GM21576 (cell line): ENCODE measurements at regions not wholly inside any gene's neighbourhood (a gene's known extent, or its start where the extent isn't known, plus 50 kb on each side); places are given as distances from the start of the nearest gene placed in this dataset.
"Not testable (repeated sequence)": the region's sequence is repeated elsewhere in the genome, so short reads cannot be mapped to it uniquely, and the experiment has no call there.

Source experiments
- ATAC-seq: cut with Tn5 transposase; IDR thresholded peaks from one replicate; pipeline ENCODE4 v1.9.1; 2021; ENCODE audit warnings: mild to moderate bottlenecking, moderate library complexity; ENCODE audit not compliant: unreplicated experiment

DNA sequence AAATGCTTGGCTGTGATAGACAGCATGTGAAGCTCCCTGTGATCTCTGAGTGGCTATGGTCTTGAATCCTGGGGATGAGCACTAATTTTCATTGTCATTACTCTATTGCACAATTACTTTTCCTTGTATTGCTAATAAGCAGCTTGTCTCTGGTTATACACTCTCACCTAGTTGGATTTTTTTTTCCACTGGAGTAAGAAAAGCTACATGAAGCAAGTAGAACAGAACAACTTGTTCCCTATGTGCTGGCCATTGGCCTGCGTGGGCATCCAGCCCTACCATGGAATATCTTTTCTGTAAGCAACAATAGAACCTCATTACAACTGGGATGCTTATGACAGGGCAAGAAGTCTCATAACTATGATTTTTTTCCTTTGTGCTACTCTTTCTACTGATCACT lies 807.4 kb downstream of the TNS3 start:
- no peak for ATAC-seq

DNA sequence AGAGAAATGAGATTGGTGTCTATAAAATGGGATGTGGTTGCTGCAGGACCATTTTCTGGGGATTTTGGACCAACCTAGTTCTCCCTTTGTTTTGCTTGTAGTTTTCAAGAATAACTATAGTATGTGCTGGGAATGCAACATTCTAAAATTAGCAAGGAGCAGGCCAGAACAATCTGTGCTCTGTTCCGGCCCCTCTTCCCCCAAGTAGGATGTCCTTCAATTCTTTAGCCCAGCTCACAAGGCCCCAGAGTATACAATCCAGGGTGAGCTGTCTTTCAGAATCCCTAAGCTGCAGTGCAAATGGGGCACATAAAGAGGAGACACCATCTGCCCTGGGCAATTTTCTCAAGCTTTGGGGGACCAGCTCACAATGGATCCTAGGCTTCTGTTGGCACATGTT lies 809.1 kb downstream of the TNS3 start:
- no peak for ATAC-seq

DNA sequence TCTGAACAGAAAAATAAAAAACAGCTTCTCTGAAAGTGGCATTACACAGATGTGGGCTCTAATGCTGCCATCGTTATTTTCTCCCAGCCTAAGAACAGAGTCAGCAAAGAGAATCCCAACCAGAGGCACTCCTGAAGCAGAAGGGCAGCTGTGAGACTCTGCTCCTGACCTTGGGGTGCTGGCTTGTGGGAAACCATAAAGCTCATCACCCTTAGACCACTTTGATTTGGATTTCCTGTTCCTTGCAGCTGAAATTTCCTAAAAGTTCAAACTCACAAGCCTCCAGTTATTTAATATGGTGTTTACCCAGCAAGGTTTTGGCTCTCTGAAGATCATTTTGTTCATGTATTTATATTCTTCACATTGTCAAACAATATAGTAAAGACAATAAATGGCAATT lies 814.8 kb downstream of the TNS3 start:
- ATAC-seq: no peak

DNA sequence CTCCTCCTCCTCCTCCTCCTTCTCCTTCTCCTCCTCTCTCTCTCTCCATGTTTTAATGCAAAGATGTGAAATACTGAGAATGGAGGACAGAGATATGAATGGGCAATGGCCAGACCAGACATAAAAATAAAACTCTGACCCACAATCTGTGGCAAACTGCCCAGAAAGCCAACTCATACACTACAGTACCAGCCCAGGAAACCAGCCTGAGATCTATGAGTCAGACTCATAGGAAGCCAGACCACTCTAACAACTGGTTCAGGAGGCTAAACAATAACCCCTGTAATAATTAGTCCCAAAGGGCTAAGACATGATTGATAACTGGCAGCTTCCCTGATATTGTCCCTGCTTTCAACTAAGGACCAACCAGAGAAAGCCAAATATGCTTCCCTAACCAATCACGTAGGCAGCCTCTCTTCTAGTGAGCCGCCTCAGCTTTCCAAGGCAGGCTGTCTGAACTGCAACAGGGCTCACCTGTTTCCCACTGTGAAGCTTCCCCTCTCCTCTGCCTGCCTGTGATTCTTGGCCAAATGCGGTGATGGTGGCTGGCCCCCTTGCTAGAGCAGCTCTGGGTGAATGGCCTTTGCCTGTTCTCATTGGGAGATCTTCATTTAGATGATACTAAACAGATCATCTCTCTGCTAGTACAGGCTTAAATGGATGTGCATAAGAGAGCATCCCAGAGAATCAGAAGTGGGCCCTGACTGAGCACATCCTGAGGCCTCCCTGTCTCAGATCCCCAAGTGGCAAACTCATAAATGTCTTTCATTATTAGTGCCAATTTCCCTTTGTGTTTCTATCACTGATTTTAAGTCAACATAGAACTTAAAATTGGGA lies 817.6 kb downstream of the TNS3 start:
- no peak for ATAC-seq

DNA sequence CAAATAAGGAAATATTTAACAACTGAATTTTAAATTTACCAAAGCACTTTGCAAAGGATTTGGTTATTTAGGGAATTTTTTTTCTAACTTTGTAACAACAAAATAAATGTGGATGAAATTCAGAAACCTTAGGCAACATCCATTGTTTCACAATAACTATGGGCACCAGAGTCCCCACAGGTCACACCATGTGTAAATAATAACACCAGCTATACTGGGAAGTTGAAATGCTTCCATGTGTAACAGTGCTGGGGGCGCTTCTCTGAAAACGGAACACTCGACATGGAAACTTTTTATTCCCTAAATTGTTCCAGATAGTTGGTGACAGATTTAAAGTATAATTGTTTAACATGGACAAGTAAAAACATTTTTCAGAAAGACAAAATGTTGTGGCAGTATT lies 818.6 kb downstream of the TNS3 start:
- no peak for ATAC-seq

DNA sequence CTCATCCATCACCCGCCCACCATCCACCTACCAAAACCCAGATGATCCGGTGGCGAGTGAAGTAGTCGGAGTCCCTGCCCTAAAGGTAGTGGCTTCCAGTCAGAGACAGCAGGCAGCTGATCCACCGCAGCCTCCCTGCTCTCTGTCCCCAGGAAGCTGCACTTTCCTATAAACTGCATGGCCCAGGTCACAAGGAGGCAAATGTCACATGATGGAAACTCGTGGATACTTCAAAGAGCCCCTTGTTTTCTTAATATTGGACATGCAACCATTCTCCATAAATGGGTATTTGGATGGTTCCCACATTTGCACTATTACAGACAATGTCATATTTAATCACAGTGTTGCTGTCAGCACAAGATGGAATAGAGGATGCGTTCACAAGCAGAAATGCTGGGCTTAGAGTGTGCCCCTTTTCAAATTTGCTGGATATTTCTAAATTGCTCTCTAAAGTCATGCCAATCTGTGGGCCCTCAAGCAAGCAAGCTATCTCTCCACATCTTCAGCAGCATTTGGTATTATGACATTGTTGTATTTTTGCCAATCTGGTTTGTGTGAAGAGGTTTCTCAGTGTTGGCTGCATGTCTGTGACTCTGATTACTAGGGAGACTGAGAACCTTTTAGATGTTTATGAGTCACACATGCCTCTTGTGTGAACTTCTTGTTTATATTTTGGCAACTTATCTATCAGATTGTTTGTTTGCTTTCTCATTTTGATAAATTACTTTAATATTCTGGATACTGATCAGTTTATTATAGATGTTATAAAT lies 822.0 kb downstream of the TNS3 start:
- ATAC-seq: no peak

DNA sequence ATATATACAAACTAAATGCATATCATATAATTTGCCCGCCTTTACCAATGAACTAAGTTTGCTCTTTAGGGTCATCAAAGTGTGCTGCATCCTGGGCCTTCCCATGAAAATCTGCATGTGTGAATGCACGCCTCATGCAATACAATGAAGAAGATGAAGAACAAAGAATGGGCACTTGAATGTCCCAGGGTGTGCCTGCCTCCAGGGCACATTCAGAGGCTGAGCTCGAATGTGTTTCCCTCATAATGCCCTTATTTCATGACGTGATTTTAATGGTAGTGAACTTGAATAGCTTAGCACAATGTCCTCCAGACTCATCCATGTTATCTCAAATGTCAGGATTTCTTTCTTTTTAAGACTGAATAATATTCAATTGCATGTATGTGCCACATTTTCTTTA lies 824.9 kb downstream of the TNS3 start:
- ATAC-seq: no peak

DNA sequence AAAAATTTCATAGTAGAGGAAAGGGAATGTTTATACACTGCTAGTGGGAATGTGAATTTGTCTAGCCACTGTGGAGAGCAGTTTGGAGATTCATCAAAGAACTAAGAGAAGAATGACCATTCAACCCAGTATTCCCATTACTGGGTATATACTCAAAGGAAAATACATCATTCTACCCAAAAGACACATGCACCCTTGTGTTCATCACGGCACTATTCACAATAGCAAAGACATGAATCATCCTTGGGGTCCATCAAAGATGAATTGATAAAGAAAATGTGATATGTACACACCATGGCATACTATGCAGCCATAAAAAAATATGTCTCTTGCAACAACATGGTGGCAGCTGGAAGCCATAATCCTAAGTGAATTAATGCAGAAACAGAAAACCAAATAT lies 825.7 kb downstream of the TNS3 start:
- ATAC-seq: no peak

DNA sequence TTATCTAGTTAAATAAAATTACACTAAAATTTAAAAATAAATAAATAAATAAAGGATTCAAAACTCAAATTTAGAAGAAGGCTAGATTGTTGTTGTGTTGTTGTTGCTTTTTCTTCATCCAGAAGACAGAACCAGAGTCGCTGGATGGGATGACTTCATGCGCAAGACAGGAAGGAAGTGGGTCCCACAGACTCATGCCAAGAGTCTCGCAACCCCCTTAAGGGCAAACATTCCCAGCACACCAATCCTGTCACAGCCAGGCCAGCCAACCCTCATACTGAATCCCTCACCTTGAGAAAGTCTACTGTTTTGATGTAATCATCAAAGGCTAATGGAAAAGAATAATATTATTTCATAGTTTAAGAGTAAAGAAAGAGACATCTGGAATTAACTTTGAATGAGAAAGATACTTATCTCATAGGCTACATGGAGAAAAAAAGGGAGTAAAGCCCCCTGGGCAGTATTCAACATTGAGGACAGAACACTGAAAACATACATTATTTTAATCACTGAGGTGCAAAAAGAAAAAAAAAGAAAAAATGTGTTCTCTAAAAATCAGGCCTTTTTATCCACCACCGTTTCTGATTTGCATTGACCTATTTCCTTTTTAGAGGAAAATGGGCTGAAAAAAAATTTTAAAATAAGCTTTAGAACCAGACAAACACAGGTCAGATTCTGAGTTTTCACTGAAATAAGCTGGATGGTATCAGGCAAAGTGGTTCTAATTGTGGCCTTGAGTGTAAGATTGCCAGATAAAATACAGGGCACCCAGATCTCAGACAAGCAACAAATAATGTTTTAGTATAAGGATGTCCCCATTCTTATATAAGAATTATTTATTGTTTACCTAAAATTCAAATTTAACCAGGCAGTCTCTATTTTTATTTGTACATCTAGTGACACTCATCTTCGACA lies 826.5 kb downstream of the TNS3 start:
- no peak for ATAC-seq

DNA sequence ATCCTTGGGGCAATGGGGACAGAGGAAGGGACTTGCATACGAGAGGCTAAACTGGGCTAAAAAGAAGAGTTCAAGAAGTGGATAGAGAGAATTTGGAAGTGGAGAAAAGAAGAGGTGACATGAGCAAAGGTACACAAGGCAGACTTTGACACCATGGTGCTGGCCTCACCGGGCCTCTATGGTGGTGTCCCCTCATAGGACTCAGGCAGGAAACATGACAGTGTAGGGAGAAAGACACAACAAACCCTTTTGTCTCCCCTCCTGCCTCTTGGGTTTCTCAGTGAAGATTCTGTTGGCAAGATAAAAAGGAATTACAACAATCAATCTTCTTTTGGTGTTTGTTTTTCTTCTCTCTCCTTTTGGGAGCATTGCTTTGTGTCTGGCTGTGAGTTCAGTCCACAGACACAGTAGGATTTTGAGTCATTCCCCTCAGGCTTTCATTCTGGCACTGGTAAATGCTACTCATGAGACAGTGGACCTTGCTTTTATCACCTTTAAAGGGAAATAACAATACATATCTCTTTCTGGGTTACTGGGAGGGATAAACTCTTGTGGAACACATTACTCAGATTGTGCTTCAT lies 827.7 kb downstream of the TNS3 start:
- no peak for ATAC-seq

DNA sequence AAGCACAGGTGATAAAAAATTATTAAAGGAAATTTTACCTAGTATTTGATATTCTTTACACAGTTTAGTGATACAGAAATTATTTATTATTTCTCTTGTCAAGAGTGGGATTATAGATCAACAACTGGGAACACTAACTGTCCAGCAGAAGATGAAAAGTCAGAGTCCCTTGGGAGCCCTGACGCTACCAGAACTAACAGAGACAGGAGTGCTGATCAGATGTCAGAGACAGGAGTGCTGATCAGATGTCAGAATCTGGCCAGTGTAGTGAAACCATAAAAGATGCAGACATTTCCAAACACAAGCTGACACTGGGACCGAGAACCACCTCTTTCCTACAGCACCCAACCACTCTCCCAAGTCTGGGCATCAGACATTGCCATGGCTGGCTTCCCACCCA lies 828.2 kb downstream of the TNS3 start:
- ATAC-seq: no peak

DNA sequence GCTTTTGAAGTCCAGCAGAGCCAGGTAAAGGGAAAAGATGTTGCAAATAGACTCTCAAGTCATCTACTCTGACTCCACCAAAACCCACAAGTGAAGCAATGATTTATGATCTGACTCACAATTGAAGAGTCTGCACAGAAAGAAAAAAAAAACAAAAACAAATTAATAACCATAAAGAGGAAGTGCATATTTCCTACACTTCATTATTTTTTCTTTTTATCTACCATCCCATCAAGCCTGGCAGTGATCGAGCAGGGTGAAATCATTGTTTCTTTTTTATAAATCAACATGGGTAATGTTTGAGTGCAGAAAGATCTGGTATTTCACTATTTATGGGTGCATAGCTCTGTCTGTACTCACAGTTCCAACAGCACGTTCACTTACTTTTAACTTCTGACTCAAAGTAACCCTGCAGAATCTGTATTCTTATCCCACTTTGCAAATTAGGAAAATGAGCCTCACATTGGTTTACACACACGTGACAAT lies 829.0 kb downstream of the TNS3 start:
- ATAC-seq: no peak

DNA sequence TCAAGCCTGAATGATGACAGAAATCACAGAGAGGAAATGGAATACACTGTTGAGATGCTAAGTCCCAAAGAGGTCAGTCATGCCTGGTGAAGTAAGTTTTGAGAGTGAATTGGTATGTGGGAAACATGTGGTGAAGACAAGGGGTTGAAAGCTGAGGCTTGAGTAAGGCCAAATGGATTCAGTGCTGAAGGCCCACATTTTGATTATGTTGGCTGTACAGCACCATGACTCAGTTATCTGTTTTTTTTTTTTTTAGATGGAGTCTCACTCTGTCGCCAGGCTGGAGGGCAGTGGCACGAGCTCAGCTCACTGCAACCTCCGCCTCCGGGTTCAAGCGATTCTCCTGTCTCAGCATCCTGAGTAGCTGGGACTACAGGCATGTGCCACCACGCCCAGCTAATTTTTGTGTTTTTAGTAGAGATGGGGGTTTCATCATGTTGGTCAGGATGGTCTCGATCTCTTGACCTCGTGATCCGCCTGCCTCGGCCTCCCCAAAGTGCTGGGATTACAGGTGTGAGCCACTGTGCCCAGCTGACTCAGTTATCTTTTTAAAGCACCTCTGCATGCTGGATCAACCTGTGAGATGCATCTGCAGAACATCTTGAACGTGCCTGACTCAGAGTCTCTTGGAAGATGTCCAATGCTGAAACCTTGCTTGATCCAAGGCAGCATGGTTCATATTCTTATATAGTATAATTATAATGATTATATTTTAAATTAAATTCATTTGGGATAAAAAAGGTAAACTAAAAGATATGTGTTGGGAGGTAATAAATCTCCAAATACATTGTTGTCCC lies 829.8 kb downstream of the TNS3 start:
- ATAC-seq: not testable (repeated sequence)

DNA sequence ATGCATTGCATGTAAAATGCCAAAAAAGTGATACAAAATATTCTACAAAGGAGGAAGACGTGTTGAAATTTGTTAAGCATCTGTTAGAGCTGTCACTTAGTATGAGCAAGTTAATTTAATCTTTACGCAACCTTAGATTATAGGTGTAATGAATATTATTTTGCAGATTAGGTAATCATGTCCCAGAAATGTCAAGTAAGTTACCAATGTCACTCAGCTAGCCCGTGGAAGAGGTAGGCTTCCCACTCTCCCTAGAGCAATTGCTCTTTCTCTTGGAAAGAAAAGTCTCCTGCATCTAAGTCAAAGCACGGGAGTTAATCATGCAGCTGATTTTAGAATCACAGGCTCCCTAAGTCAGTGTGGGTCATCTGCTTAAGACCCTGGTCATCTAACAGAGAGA lies 830.4 kb upstream of the IGFBP3 start:
- no peak for ATAC-seq

DNA sequence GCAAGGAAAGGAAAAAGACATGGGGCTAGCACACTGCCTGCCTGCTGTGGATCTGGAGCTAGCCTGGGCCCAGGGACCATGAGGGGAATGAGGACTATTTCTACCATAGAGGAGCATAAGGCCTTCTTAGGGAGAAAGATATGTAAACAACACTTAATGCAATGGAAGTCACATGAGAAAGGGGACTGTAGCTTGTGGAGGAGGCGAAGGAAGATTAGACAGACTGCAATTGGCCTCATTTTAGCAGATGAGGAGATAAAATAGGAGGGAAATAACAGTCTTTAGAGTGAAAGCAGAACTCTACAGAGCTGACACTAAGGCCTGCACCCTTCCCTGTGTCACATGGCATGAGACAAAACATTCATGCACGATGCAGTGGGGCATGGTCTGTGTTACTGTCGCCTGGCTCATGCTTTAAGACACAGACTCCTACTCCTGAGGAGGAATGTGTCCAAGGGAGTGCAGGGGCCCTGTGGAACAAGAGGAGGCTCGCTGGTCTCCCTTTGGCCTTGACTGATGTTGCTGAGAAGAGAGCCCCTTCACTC lies 829.3 kb upstream of the IGFBP3 start:
- ATAC-seq: no peak

DNA sequence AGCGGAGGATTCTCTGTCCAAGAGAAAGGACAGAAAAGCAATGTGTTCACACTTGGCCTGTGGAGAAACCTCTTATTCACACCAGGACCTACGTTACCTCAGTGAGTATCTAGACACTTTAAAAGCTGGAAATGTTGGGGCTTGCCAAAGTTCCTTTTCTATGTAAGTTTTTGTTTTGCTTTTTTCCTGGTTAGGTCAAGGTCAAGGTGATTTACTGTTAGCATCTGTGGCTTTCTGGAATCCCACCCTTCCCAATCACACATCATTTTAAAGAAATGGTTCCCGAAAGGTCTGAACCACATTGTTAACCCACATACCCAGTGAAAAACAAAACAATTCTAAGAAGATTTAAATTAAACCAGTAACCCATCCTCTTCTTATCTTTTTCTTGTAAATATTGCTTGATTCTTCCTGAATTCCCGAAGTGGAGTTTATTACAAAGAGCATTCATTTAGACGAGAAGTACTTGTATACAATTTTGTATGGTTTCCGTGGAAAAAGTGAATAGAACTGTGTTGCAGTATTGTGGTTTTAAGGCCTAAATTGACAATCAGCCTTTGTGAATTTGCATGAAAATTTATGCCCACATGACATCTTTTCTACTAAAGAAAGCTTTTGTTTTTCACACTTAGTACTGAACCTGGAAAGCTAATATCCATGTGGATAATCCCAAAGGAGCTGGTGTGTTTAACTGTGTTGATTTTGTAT lies 827.0 kb upstream of the IGFBP3 start:
- ATAC-seq: no peak

DNA sequence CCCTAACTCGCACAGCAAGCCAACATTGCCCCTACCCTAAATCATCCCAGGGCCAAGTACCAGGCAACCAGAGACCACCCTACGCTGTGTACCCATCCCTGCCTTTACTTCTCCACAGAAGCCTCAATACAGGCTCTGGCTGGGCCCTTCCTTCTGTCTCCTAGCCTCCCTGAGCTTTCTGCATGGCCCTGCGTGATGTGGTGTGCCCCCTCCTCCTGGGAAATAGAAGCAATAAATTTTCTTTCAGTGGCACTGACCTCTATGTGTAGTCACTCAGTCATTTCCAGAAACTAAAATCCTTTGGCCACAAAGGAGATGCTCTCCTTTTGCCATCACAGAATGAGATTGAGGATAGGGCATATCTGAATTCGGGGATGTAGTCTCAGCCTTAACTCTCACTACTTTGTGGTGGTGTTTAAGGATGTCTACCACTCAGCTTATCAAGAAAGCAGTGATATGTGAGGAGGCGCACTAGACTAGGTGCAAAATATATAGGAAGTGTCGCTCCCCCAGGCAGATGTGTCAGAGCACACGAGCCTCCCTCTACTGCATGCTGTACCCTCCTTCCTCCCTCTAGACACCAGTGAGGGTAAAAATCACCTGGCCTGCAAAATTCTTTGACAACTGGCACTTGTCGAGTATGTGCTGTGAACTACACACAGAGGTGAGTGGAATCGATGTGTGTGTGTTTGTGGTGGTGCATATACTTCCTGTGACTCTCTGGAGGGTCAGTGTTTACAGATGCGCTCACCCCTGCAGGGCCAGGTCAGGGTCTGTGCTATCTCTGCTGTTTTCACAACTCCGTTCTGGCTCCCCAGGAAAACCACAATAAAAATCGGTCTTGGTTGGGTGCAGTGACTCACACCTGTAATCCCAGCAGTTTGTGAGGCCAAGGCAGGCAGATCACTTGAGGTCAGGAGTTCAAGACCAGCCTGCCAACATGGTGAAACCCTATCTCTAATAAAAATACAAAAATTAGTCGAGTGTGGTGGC lies 825.9 kb upstream of the IGFBP3 start:
- ATAC-seq: no peak

DNA sequence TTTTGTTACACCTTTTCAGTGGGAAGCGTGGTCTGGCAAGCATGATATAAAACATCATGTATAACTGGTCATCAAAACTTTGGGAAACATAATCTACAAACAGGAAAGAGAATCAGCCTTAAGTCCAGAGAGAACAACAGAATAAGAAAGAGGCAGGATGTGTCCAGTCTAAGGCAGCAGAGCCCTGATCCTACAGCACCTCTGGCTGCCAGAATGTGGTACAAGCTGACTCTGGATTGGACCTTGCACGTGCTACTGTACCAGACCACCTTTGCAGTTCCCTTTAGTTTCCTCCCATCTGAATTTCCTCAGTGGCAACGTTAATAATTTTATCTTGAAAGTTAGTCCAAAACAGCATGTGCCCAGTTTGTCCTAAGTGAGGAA lies 824.6 kb upstream of the IGFBP3 start:
- ATAC-seq: no peak
